ENCODE measurements at regions not wholly inside any gene's neighbourhood (a gene's known extent, or its start where the extent isn't known, plus 50 kb on each side); places are given as distances from the start of the nearest gene placed in this dataset.
"Not testable (repeated sequence)": the region's sequence is repeated elsewhere in the genome, so short reads cannot be mapped to it uniquely, and the experiment has no call there.

DNA sequence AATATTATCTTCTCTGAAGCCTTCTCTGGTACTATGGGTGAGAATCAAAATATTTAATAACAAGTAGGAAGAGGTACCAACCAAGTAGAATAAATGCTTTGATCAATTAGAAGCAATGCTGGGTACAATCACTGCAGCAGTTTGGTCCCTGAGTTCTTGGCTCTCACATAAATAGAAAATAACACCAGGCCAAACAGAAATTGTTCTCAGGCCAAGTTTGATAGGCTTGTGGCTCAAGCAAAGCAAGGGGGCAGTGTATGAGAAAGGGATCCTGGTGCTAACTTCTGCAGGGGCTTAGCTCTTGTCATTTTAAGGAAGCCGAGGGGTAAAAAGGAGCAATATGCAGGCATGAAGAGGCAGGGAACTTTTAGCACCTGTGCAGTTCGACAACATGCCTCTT is 146.8 kb upstream of the TMEM229A start:
- Histone ChIP-seq H3K27me3 (ENCODE audit: control insufficient read depth in 1 of 2, insufficient read depth in 2 of 2, low read length in 2 of 2) (no peaks in the 10 kb centered on the region), H3K9ac (ENCODE audit: low read length in 2 of 2) (no peak overlapping the region), H3K4me3 (ENCODE audit: low read length in 2 of 2) (no peak overlapping the region)

DNA sequence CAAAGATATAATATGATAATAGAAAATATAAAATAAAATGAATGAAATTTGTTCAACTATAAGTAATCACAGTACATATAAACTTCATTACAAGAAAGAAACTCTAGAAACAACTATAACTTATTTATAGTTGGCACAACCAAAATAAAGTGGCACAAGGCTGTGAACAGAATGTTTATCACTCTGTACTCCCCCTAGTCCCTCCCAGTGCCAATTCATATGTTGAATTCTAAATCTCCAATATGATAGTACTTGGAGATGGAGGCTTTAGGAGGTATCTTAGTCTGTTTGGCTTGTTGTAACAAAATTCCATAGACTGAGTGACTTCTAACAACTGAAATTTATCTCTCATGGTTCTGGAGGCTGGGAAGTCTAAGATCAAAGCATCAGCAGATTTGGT is 145.0 kb upstream of the TMEM229A start:
- no peaks in the 10 kb centered on the region for H3K9me3 ChIP-seq (ENCODE audit: control insufficient read depth in 2 of 2, low read length in 2 of 2)
- H3K27me3 ChIP-seq (ENCODE audit: control insufficient read depth in 1 of 2, insufficient read depth in 2 of 2, low read length in 2 of 2) = no peaks in the 10 kb centered on the region
- no peak overlapping the region for H3K9ac ChIP-seq (ENCODE audit: low read length in 2 of 2)
- H3K27ac ChIP-seq (ENCODE audit: low read length) = no peak overlapping the region
- no peak overlapping the region for H3K4me3 ChIP-seq (ENCODE audit: low read length in 2 of 2)
- H3K4me1 ChIP-seq (ENCODE audit: control insufficient read depth, insufficient read depth, low read length) = no peaks in the 10 kb centered on the region
- no peaks in the 10 kb centered on the region for H3K36me3 ChIP-seq (ENCODE audit: control insufficient read depth in 2 of 2, insufficient read depth in 2 of 2, low read length in 2 of 2)

More for the DNA sequence above, 146.8 kb upstream of the TMEM229A start:
- no peaks in the 10 kb centered on the region for H3K9me3 ChIP-seq (ENCODE audit: control insufficient read depth in 2 of 2, low read length in 2 of 2)
- no peaks in the 10 kb centered on the region for H3K36me3 ChIP-seq (ENCODE audit: control insufficient read depth in 2 of 2, insufficient read depth in 2 of 2, low read length in 2 of 2)
- no peak overlapping the region for H3K27ac ChIP-seq (ENCODE audit: low read length)
- H3K4me1 ChIP-seq (ENCODE audit: control insufficient read depth, insufficient read depth, low read length) = no peaks in the 10 kb centered on the region

DNA sequence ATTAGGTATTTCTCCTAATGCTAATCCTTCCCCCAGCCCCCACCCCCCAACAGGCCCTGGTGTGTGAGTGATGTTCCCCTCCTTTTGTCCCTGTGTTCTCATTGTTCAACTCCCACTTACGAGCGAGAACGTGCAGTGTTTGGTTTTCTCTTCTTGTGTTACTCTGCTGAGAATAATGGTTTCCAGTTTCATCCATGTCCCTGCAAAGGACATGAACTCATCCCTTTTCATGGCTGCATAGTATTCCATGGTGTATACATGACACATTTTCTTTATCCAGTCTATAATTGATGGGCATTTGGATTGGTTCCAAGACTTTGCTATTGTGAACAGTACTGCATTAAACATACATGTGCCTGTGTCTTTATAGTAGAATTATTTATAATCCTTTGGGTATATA is 138.9 kb upstream of the TMEM229A start:
- not testable (repeated sequence) for H3K9ac ChIP-seq (ENCODE audit: low read length in 2 of 2); H3K27me3 ChIP-seq (ENCODE audit: control insufficient read depth in 1 of 2, insufficient read depth in 2 of 2, low read length in 2 of 2); H3K4me1 ChIP-seq (ENCODE audit: control insufficient read depth, insufficient read depth, low read length); H3K27ac ChIP-seq (ENCODE audit: low read length); H3K36me3 ChIP-seq (ENCODE audit: control insufficient read depth in 2 of 2, insufficient read depth in 2 of 2, low read length in 2 of 2); H3K4me3 ChIP-seq (ENCODE audit: low read length in 2 of 2); H3K9me3 ChIP-seq (ENCODE audit: control insufficient read depth in 2 of 2, low read length in 2 of 2)

DNA sequence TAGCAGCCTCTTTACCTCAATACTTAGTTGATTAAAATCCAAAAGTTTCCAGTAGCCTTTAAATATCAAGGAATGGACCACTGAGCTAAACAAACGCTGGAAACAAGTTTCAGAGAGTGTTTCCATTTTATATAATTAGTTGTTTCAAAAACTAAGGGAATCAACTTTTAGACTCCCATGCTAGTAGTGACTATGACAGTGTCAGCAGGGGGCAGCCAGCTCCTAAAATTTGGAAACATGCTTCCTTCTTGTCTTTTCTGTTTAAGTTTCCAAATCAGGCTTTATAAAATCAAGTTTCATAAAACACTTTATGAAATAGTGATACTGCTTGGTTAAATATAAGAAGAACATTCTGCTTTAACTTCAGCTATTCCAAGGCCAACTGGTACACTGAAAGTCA is 138.2 kb upstream of the TMEM229A start:
- H3K4me3 ChIP-seq (ENCODE audit: low read length in 2 of 2) = no peak overlapping the region

DNA sequence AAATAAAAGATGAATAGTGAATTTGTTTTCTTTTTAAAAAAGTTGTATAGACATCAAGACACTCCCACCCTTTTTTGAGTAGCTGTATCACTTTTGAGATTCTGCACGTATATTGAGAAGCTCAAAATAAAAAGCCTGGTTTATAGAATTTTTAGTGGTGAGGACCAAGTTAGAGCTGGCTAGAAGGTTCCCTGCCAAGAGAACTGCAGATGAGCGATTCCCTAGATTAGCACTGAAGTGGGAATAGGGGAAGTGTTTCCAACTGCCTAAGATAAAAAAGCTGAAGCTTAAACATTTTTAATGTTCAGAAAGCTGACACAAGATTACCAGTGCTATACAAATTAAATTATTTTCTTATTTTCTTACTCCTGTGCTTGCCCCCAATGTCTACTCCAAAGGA is 135.7 kb upstream of the TMEM229A start:
- Histone ChIP-seq H3K27ac (ENCODE audit: low read length) (no peak overlapping the region), H3K36me3 (ENCODE audit: control insufficient read depth in 2 of 2, insufficient read depth in 2 of 2, low read length in 2 of 2) (no peaks in the 10 kb centered on the region), H3K27me3 (ENCODE audit: control insufficient read depth in 1 of 2, insufficient read depth in 2 of 2, low read length in 2 of 2) (no peaks in the 10 kb centered on the region), H3K9me3 (ENCODE audit: control insufficient read depth in 2 of 2, low read length in 2 of 2) (no peaks in the 10 kb centered on the region), H3K9ac (ENCODE audit: low read length in 2 of 2) (no peak overlapping the region), H3K4me1 (ENCODE audit: control insufficient read depth, insufficient read depth, low read length) (no peaks in the 10 kb centered on the region), H3K4me3 (ENCODE audit: low read length in 2 of 2) (no peak overlapping the region)

More for the DNA sequence above, 138.2 kb upstream of the TMEM229A start:
- Histone ChIP-seq H3K9ac (ENCODE audit: low read length in 2 of 2) (no peak overlapping the region), H3K4me1 (ENCODE audit: control insufficient read depth, insufficient read depth, low read length) (no peaks in the 10 kb centered on the region), H3K9me3 (ENCODE audit: control insufficient read depth in 2 of 2, low read length in 2 of 2) (no peaks in the 10 kb centered on the region), H3K36me3 (ENCODE audit: control insufficient read depth in 2 of 2, insufficient read depth in 2 of 2, low read length in 2 of 2) (no peaks in the 10 kb centered on the region), H3K27me3 (ENCODE audit: control insufficient read depth in 1 of 2, insufficient read depth in 2 of 2, low read length in 2 of 2) (no peaks in the 10 kb centered on the region), H3K27ac (ENCODE audit: low read length) (no peak overlapping the region)

DNA sequence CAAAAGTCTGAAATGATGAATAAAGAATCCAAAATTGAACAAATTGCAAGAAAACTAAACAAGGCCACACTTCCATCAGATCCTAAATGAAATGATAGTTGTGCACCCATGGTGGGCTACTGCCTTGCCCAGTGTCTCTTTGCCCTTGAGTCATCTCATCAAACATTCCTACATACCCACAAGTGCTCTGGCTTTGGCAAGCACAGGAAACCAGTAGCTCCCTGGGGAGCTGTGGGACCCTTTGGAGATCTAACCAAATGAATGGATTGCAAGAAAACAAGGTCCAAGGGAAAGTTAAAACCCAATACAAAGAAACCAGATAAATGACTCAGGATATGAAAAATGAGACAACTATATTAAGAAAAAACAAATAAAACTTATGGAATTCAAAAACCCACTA is 129.8 kb upstream of the TMEM229A start:
- Histone ChIP-seq H3K36me3 (ENCODE audit: control insufficient read depth in 2 of 2, insufficient read depth in 2 of 2, low read length in 2 of 2) (no peaks in the 10 kb centered on the region), H3K9me3 (ENCODE audit: control insufficient read depth in 2 of 2, low read length in 2 of 2) (no peaks in the 10 kb centered on the region), H3K9ac (ENCODE audit: low read length in 2 of 2) (no peak overlapping the region), H3K27me3 (ENCODE audit: control insufficient read depth in 1 of 2, insufficient read depth in 2 of 2, low read length in 2 of 2) (no peaks in the 10 kb centered on the region), H3K4me3 (ENCODE audit: low read length in 2 of 2) (no peak overlapping the region), H3K27ac (ENCODE audit: low read length) (no peak overlapping the region), H3K4me1 (ENCODE audit: control insufficient read depth, insufficient read depth, low read length) (no peaks in the 10 kb centered on the region)

DNA sequence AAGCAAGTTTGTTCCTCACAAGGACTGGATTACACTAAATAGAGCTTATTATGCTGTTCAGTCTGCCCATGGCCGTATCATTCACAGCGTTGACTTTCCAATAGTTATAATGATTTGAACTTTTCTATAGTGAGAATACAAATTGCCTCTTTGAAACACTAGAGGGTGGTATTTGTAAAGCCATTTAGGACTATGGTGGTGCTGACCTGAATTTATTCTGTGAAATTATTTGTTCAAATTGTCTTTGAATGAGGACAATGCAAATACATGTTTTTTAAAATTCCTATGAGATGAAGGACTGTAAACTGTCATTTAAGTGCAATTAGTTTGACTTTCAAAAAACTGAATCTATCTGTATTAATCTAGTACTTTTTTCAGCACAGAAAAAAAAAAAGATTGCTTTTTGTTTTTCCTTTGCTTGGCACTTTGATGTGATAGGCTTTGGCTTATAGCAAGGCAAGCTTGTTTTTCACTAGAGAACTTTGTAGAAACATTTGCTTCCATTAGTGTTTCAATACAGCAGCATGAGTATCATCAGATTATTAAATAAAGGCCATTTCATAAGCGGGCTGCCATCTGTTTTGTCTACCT is 122.7 kb upstream of the TMEM229A start:
- H3K9ac ChIP-seq (ENCODE audit: low read length in 2 of 2) = no peak overlapping the region
- H3K36me3 ChIP-seq (ENCODE audit: control insufficient read depth in 2 of 2, insufficient read depth in 2 of 2, low read length in 2 of 2) = no peaks in the 10 kb centered on the region
- H3K27ac ChIP-seq (ENCODE audit: low read length) = no peak overlapping the region
- H3K9me3 ChIP-seq (ENCODE audit: control insufficient read depth in 2 of 2, low read length in 2 of 2) = no peaks in the 10 kb centered on the region
- no peaks in the 10 kb centered on the region for H3K27me3 ChIP-seq (ENCODE audit: control insufficient read depth in 1 of 2, insufficient read depth in 2 of 2, low read length in 2 of 2)
- H3K4me3 ChIP-seq (ENCODE audit: low read length in 2 of 2) = no peak overlapping the region
- no peaks in the 10 kb centered on the region for H3K4me1 ChIP-seq (ENCODE audit: control insufficient read depth, insufficient read depth, low read length)

DNA sequence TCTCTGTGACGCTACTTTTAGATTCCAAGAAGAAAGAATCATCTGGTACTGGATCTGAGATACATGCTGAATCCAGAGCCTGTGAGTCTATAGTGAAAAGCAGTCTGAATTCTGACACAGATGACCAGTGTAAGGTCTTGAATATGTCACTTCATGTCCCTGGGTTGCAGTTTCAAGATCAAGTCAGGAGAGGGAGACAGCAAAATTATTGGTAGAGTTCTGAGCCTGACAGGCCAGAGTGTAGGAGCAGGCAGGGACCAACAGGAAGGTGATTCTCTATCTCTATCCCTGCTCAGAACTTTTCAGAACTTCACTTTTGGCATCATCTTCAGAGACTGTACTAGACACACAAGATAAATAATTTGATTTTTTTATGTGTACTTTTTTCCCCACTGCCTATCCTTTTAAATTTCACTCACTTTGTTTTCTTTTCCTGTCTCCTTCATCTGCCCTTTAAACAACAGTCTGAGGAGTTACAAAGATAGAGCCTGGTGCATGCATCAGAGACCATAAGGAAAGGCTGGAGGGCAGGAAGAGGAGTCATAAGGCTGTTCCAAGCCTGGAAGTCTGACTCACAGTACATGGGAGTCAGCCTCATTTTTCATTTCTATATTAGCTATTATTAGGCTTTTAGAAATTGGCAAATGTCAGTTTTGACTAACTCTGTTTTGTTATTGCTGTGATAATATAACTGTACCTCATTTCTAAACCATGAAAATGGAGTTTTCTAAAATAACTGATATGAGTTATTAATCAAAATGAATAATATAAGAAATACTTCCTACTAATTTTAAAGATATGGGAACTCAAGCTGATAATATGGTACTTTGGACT is 120.2 kb upstream of the TMEM229A start:
- no peaks in the 10 kb centered on the region for H3K27me3 ChIP-seq (ENCODE audit: control insufficient read depth in 1 of 2, insufficient read depth in 2 of 2, low read length in 2 of 2)
- H3K4me3 ChIP-seq (ENCODE audit: low read length in 2 of 2) = no peak overlapping the region
- H3K27ac ChIP-seq (ENCODE audit: low read length) = no peak overlapping the region
- H3K4me1 ChIP-seq (ENCODE audit: control insufficient read depth, insufficient read depth, low read length) = no peaks in the 10 kb centered on the region
- no peak overlapping the region for H3K9ac ChIP-seq (ENCODE audit: low read length in 2 of 2)
- no peaks in the 10 kb centered on the region for H3K36me3 ChIP-seq (ENCODE audit: control insufficient read depth in 2 of 2, insufficient read depth in 2 of 2, low read length in 2 of 2)
- no peaks in the 10 kb centered on the region for H3K9me3 ChIP-seq (ENCODE audit: control insufficient read depth in 2 of 2, low read length in 2 of 2)

DNA sequence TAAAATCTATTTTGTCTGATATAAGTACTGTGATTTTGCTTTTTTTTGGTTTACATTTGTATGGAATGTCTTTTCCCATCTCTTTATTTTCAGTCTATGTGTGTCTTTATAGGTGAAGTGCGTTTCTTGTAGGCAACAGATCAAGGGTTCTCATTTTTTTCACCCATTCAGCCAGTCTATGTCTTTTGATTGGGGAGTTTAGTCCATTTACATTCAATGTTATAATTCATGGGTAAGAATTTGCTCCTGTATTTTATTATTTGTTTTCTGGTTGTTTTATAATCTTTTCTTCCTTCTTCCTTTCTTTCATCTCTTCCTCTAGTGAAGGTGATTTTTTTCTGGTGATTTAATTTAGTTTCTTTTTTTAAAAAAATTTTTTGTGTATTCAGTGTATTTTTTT is 104.8 kb upstream of the TMEM229A start:
- H3K9me3 ChIP-seq (ENCODE audit: control insufficient read depth in 2 of 2, low read length in 2 of 2) = no peaks in the 10 kb centered on the region
- no peak overlapping the region for H3K9ac ChIP-seq (ENCODE audit: low read length in 2 of 2)
- H3K27ac ChIP-seq (ENCODE audit: low read length) = no peak overlapping the region
- no peaks in the 10 kb centered on the region for H3K36me3 ChIP-seq (ENCODE audit: control insufficient read depth in 2 of 2, insufficient read depth in 2 of 2, low read length in 2 of 2)
- no peak overlapping the region for H3K4me3 ChIP-seq (ENCODE audit: low read length in 2 of 2)
- no peaks in the 10 kb centered on the region for H3K27me3 ChIP-seq (ENCODE audit: control insufficient read depth in 1 of 2, insufficient read depth in 2 of 2, low read length in 2 of 2)
- no peaks in the 10 kb centered on the region for H3K4me1 ChIP-seq (ENCODE audit: control insufficient read depth, insufficient read depth, low read length)

DNA sequence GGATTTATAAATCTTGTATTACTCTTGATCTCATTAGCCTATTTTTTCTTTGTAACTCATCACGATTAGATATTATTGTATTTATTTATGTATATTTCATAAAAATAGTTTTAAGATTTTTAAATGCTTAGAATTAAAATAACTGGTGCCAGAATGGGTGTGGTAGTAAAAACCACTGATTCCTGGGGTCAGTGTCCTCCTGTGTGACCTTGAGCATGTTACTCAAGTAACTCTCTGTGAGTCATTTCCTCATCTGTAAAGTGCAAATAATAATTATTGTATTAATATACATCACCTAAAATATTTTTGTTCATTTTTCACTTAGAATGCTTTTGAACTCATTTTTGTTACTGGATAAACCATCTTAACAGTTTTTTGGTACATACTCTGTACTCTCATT is 91.3 kb upstream of the TMEM229A start:
- Histone ChIP-seq H3K9ac (ENCODE audit: low read length in 2 of 2) (no peak overlapping the region), H3K4me1 (ENCODE audit: control insufficient read depth, insufficient read depth, low read length) (no peaks in the 10 kb centered on the region), H3K36me3 (ENCODE audit: control insufficient read depth in 2 of 2, insufficient read depth in 2 of 2, low read length in 2 of 2) (no peaks in the 10 kb centered on the region), H3K4me3 (ENCODE audit: low read length in 2 of 2) (no peak overlapping the region), H3K27ac (ENCODE audit: low read length) (no peak overlapping the region), H3K9me3 (ENCODE audit: control insufficient read depth in 2 of 2, low read length in 2 of 2) (no peaks in the 10 kb centered on the region), H3K27me3 (ENCODE audit: control insufficient read depth in 1 of 2, insufficient read depth in 2 of 2, low read length in 2 of 2) (no peaks in the 10 kb centered on the region)

DNA sequence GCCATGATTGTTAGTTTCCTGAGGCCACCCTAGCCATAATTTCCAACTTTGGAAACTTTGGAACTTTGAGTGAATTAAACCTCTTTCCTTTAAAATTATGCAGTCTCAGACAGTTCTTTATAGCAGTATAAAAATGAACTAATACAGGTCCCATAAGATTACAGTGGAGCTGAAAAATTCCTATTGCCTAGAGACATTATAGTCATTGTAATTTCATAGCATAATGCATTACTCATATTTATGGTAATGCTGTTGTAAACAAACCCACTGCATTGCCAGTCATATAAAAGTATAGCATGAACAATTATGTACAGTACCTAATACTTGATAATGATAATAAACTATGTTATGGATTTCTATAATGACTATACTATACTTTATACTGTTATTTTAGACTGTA is 88.0 kb upstream of the TMEM229A start:
- Histone ChIP-seq H3K9ac (ENCODE audit: low read length in 2 of 2) (no peak overlapping the region), H3K27me3 (ENCODE audit: control insufficient read depth in 1 of 2, insufficient read depth in 2 of 2, low read length in 2 of 2) (no peaks in the 10 kb centered on the region), H3K4me3 (ENCODE audit: low read length in 2 of 2) (no peak overlapping the region), H3K9me3 (ENCODE audit: control insufficient read depth in 2 of 2, low read length in 2 of 2) (no peaks in the 10 kb centered on the region), H3K36me3 (ENCODE audit: control insufficient read depth in 2 of 2, insufficient read depth in 2 of 2, low read length in 2 of 2) (no peaks in the 10 kb centered on the region), H3K4me1 (ENCODE audit: control insufficient read depth, insufficient read depth, low read length) (no peaks in the 10 kb centered on the region), H3K27ac (ENCODE audit: low read length) (no peak overlapping the region)

Data from stomach smooth muscle (tissue), 2 donors.